A549 (cell line): ENCODE measurements at regions not wholly inside any gene's neighbourhood (a gene's known extent, or its start where the extent isn't known, plus 50 kb on each side); places are given as distances from the start of the nearest gene placed in this dataset.

Source experiments
- ATAC-seq, 2 experiments: fragments of 200-7000 bp in 1 of 2; fragments of >200 bp in 1 of 2; cut with Nextera tagmentation in 1 of 2; cut with Tn5 transposase in 1 of 2; 3 replicates each; pipeline versions ENCODE4 v1.8.0 to v1.9.1; 2018 to 2020; ENCODE audit warnings: mild to moderate bottlenecking in 1 of 2, moderate library complexity in 1 of 2
- CTCF ChIA-PET: fragments of 300-600 bp; sonication (Branson Sonifier 250); formaldehyde crosslinking; extraction: SDS; loops from one replicate; lab custom pipeline; 2021; ENCODE audit warnings: antibody characterized with exemption, inconsistent platforms; lab: Yijun Ruan, JAX
- POLR2A ChIA-PET: fragments of 350-600 bp; formaldehyde crosslinking; extraction: SDS; loops from one replicate; lab custom pipeline; 2021; ENCODE audit warnings: antibody characterized with exemption, inconsistent platforms; lab: Yijun Ruan, JAX
- DNase-seq, 2 experiments: peaks; one replicate each; pipeline versions ENCODE4 v3.0.0 to v3.0.0-alpha.2; 2011 to 2016; ENCODE audit warnings: low read depth in 1 of 2, low spot score in 1 of 2
- FAIRE-seq: peaks from 2 replicates; lab custom pipeline; 2011; peaks lifted over from hg19 to GRCh38; lab: Jason Lieb, UNC
- H3K27ac ChIP-seq, 2 experiments: fragments of >200 bp; sonication (Bioruptor Twin); formaldehyde crosslinking; 3 replicates each; pipeline ENCODE4 v1.5.1; 2016 to 2017
- H3K4me1 ChIP-seq: fragments of >200 bp; sonication (Bioruptor Twin); formaldehyde crosslinking; 3 replicates; pipeline ENCODE4 v1.6.1; 2016
- H3K4me2 ChIP-seq: fragments of >200 bp; sonication (Bioruptor Twin); formaldehyde crosslinking; 3 replicates; pipeline ENCODE4 v1.6.1; 2016
- H3K4me3 ChIP-seq: fragments of >200 bp; sonication (Bioruptor Twin); formaldehyde crosslinking; 3 replicates; pipeline ENCODE4 v1.5.1; 2016
- H3K9me3 ChIP-seq: fragments of >200 bp; sonication (Bioruptor Twin); formaldehyde crosslinking; 3 replicates; pipeline ENCODE4 v1.6.1; 2016
- CBX8 ChIP-seq: fragments of 200-600 bp; sonication (generic); IDR thresholded peaks from 2 replicates; pipeline ENCODE4 v1.6.1; 2016
- CEBPB ChIP-seq, 2 experiments: fragments of >200 bp in 1 of 2; sonication (Bioruptor Twin) in 1 of 2; formaldehyde crosslinking in 1 of 2; IDR thresholded peaks; 2 replicates each; pipeline ENCODE4 v1.6.1; 2012 to 2016
- CHD4 ChIP-seq: fragments of 200-600 bp; sonication (generic); IDR thresholded peaks from 2 replicates; pipeline ENCODE4 v1.6.1; 2016; ENCODE audit warnings: antibody characterized with exemption, mild to moderate bottlenecking, borderline replicate concordance
- EHF ChIP-seq: fragments of 250-450 bp; sonication (Bioruptor Pico); IDR thresholded peaks from 2 replicates; pipeline ENCODE4 v1.5.0; 2020; ENCODE audit warnings: mild to moderate bottlenecking
- ESRRA ChIP-seq: fragments of 150-350 bp; IDR thresholded peaks from 2 replicates; pipeline ENCODE4 v1.6.1; 2014; ENCODE audit warnings: mild to moderate bottlenecking, low read length, borderline replicate concordance
- FOSB ChIP-seq: fragments of 250-450 bp; sonication (Bioruptor Pico); IDR thresholded peaks from 2 replicates; pipeline ENCODE4 v1.5.0; 2020; ENCODE audit warnings: mild to moderate bottlenecking, moderate library complexity
- HDAC2 ChIP-seq: fragments of 200-600 bp; sonication (generic); IDR thresholded peaks from 2 replicates; pipeline ENCODE4 v1.6.1; 2016
- JUNB ChIP-seq: fragments of >200 bp; sonication (Bioruptor Twin); formaldehyde crosslinking; IDR thresholded peaks from 2 replicates; pipeline ENCODE4 v1.6.1; 2016
- KDM5A ChIP-seq: fragments of 200-600 bp; sonication (generic); IDR thresholded peaks from 2 replicates; pipeline ENCODE4 v1.6.1; 2016; ENCODE audit warnings: antibody characterized with exemption, mild to moderate bottlenecking
- MAFK ChIP-seq: fragments of 450-650 bp; IDR thresholded peaks from 2 replicates; pipeline ENCODE4 v1.6.1; 2014; ENCODE audit not compliant: partially characterized antibody
- RAD21 ChIP-seq, 2 experiments: fragments of >200 bp in 1 of 2; sonication (Bioruptor Twin) in 1 of 2; formaldehyde crosslinking in 1 of 2; IDR thresholded peaks in 1 of 2; conservative IDR thresholded peaks in 1 of 2; 2 replicates in 1 of 2; 3 replicates in 1 of 2; pipeline ENCODE4 v1.6.1; 2012 to 2018; ENCODE audit warnings: inconsistent platforms in 1 of 2
- RNF2 ChIP-seq: fragments of 200-600 bp; sonication (generic); IDR thresholded peaks from 2 replicates; pipeline ENCODE4 v1.6.1; 2016; ENCODE audit warnings: low read depth, mild to moderate bottlenecking, antibody characterized with exemption, moderate library complexity, borderline replicate concordance
- SREBF2 ChIP-seq: fragments of 450-650 bp; IDR thresholded peaks from 2 replicates; pipeline ENCODE4 v1.6.1; 2014; ENCODE audit warnings: mild to moderate bottlenecking, moderate library complexity
- TP53 ChIP-seq: fragments of 250-450 bp; sonication (Bioruptor Pico); IDR thresholded peaks from 2 replicates; pipeline ENCODE4 v1.5.0; 2021; ENCODE audit warnings: mild to moderate bottlenecking, moderate library complexity
- ZC3H11A ChIP-seq: fragments of 450-650 bp; IDR thresholded peaks from 2 replicates; pipeline ENCODE4 v1.6.1; 2014; ENCODE audit warnings: antibody characterized with exemption, mild to moderate bottlenecking
- ZNF302 ChIP-seq: fragments of 250-450 bp; sonication (Bioruptor Pico); IDR thresholded peaks from 2 replicates; pipeline ENCODE4 v1.9.0; 2021; ENCODE audit warnings: inconsistent platforms, mild to moderate bottlenecking, moderate library complexity
- ZSCAN20 ChIP-seq: fragments of 250-450 bp; sonication (Bioruptor Pico); IDR thresholded peaks from 2 replicates; pipeline ENCODE4 v1.8.0; 2022; ENCODE audit warnings: mild to moderate bottlenecking, moderate library complexity
- WGBS: methylation state at CpG from one replicate; pipeline ENCODE4 v1.1.6; 2017; ENCODE audit errors: missing lambda C conversion rate; 5-methylcytosine and 5-hydroxymethylcytosine counted together
- TF ChIP-seq, protein P1 (sequence below): fragments of 250-450 bp; sonication (Bioruptor Pico); IDR thresholded peaks from 2 replicates; pipeline ENCODE4 v1.5.0; 2020; ENCODE audit warnings: low read depth, mild to moderate bottlenecking, moderate library complexity
- TF ChIP-seq, protein P2 (sequence below): IDR thresholded peaks from 2 replicates; pipeline ENCODE4 v1.6.1; 2012; ENCODE audit warnings: low read depth, borderline replicate concordance
- TF ChIP-seq, protein P3 (sequence below): fragments of 450-650 bp; IDR thresholded peaks from 2 replicates; pipeline ENCODE4 v1.6.1; 2014; ENCODE audit warnings: antibody characterized with exemption
- TF ChIP-seq, protein P4 (sequence below): fragments of 250-450 bp; sonication (Bioruptor Pico); IDR thresholded peaks from 2 replicates; pipeline ENCODE4 v1.5.0; 2021; ENCODE audit warnings: mild to moderate bottlenecking, moderate library complexity, borderline replicate concordance

DNA sequence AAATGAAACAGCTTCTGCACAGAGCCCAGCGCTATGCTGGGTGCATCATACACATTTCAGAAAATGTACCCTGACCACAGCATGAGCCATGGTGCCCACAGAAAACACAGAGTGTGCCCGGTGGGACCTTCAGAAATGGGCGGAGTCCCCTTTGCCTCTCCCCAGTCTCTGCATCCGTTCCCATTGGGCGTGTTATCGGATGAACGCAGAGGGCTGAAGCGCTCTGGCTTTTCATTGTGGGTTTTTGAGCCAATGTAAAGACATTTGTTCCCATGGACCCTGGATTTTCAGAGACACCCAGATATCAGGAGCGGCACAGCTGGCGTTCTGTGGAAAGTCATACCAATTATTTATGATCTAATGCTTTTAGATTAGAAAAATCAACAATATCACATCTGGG is 99.8 kb downstream of the DACT2 start:
- FAIRE-seq: no peak
- CTCF ChIA-PET: no interaction called here
- POLR2A ChIA-PET: no interaction called here

DNA sequence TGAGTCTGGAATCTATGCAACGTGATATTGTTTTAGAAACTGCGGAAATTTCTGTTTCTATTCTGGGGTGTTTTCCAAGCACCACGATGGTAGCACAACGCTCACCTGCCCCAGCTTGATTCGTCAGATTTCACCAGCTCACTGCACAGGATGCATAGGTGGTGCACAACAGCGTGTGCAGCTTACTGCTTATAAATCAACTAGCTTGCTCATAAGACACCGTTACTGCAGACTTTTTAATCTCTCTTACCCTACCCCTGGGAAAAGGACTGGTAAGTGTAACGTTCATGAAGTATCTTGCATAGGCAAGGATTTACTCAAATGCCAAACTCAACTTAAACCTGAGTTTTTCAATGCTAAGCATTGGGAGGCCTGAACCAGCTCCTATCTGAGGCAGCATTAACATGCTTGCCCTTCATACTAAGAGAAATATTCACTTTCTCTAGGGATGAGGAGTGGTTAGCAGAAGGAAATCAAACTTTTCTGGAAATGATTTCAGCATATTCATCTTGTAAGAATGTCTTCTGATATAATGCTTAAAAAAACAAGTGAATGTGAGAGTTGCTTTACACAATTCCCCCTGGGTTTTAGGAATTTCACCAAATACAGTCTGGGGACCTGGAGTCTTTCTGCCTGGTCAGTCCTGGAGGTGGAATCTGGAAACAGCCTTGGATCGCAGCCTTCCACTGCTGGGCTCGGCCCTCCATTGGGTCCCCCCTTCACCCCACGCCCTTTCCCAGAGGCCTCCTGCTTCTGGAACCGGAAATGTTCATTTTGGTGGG is 100.6 kb downstream of the DACT2 start:
- TF ChIP-seq SREBF2 (no peak), ZNF302 (no peak), CHD4 (no peak)
- TF ChIP-seq, protein P1, sequence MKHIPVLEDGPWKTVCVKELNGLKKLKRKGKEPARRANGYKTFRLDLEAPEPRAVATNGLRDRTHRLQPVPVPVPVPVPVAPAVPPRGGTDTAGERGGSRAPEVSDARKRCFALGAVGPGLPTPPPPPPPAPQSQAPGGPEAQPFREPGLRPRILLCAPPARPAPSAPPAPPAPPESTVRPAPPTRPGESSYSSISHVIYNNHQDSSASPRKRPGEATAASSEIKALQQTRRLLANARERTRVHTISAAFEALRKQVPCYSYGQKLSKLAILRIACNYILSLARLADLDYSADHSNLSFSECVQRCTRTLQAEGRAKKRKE (CRISPR knock-in tag): no peak
- Histone ChIP-seq H3K9me3 (no peaks in the 10 kb centered on the region), H3K27ac (no peak overlapping the region), H3K4me1 (no peaks in the 10 kb centered on the region), H3K4me2 (no peak overlapping the region), H3K4me3 (no peak overlapping the region)
- 69% methylated on average over 12 of the region's 12 CpGs for WGBS
- ATAC-seq (no peak), FAIRE-seq (no peak), DNase-seq (no peak)
- ChIA-PET CTCF (interaction anchor here (1.0 to 1.3 kb wide), 2 partner anchors 16 to 152 kb away, joined by 3 read pairs; no protein-coding TSS in a partner anchor), POLR2A (no interaction called here)

More for the DNA sequence above, 99.8 kb downstream of the DACT2 start:
- no peaks in the 10 kb centered on the region for H3K4me1 ChIP-seq
- H3K4me2 ChIP-seq: no peak overlapping the region
- H3K9me3 ChIP-seq: no peaks in the 10 kb centered on the region
- no peak for TF ChIP-seq FOSB
- no peak for TF ChIP-seq JUNB
- TF ChIP-seq KDM5A: no peak
- TF ChIP-seq RNF2: no peak
- TF ChIP-seq RAD21 (conservative IDR thresholded peaks at IDR 0.05 in 1 of 2, IDR thresholded peaks at IDR 0.05 in 1 of 2): no peak
- no peak for TF ChIP-seq CBX8
- DNase-seq (no peak), ATAC-seq (no peak)
- no peak overlapping the region for H3K4me3 ChIP-seq
- WGBS: 97% methylated on average over 10 of the region's 10 CpGs
- no peak overlapping the region for H3K27ac ChIP-seq

DNA sequence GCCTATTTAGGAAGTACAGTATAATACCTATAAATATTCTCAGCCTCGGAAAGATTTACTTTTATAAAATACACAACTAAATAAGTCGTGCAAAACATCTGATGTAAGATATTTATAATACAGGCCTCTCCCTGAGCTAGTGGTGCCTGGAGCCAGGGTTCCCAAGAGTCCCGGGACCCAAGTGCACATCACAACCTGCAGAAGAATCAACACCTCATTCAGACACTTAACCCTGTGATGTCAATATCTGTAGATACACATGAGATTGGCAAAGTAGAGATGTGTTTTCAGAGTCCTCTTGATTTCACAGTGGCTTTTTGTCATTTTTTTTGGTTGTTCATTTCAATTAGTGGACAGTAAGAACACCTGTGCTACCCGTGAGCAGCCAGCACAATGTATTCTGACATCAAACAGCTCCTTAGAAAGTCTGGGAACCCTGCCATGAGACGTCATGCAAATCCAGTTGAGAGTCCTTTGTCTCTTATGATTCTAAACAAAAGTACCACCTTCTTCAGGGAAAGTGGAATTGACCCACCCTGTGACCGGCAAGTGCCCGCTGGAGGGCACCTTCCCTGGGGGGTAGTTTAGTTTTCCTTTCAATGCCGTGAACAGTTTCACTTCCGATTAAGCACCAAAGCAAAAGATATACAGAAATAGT is 101.6 kb downstream of the DACT2 start:
- H3K27ac ChIP-seq: no peak overlapping the region
- no peaks in the 10 kb centered on the region for H3K4me1 ChIP-seq
- ChIA-PET POLR2A (no interaction called here), CTCF (interaction anchor here (1.0 to 1.3 kb wide), 2 partner anchors 15 to 153 kb away, joined by 3 read pairs; no protein-coding TSS in a partner anchor)
- no peak for ATAC-seq
- FAIRE-seq: no peak
- no peak overlapping the region for H3K4me2 ChIP-seq
- no peak for DNase-seq
- WGBS: 70% methylated on average over 9 of the region's 9 CpGs
- H3K9me3 ChIP-seq: no peaks in the 10 kb centered on the region
- H3K4me3 ChIP-seq: no peak overlapping the region
- TF ChIP-seq ZSCAN20: no peak
- no peak for TF ChIP-seq CEBPB (IDR thresholded peaks at IDR 0.05)
- TF ChIP-seq, protein P2, sequence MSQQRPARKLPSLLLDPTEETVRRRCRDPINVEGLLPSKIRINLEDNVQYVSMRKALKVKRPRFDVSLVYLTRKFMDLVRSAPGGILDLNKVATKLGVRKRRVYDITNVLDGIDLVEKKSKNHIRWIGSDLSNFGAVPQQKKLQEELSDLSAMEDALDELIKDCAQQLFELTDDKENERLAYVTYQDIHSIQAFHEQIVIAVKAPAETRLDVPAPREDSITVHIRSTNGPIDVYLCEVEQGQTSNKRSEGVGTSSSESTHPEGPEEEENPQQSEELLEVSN: no peak
- TF ChIP-seq, protein P3, sequence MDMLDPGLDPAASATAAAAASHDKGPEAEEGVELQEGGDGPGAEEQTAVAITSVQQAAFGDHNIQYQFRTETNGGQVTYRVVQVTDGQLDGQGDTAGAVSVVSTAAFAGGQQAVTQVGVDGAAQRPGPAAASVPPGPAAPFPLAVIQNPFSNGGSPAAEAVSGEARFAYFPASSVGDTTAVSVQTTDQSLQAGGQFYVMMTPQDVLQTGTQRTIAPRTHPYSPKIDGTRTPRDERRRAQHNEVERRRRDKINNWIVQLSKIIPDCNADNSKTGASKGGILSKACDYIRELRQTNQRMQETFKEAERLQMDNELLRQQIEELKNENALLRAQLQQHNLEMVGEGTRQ: no peak
- no peak for TF ChIP-seq EHF (CRISPR knock-in tag)
- TF ChIP-seq MAFK: no peak
- TF ChIP-seq ZC3H11A: no peak
- TF ChIP-seq SREBF2: no peak
- TF ChIP-seq TP53 (CRISPR knock-in tag): no peak
- no peak for TF ChIP-seq ESRRA
- TF ChIP-seq, protein P4, sequence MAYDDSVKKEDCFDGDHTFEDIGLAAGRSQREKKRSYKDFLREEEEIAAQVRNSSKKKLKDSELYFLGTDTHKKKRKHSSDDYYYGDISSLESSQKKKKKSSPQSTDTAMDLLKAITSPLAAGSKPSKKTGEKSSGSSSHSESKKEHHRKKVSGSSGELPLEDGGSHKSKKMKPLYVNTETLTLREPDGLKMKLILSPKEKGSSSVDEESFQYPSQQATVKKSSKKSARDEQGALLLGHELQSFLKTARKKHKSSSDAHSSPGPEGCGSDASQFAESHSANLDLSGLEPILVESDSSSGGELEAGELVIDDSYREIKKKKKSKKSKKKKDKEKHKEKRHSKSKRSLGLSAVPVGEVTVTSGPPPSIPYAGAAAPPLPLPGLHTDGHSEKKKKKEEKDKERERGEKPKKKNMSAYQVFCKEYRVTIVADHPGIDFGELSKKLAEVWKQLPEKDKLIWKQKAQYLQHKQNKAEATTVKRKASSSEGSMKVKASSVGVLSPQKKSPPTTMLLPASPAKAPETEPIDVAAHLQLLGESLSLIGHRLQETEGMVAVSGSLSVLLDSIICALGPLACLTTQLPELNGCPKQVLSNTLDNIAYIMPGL (CRISPR knock-in tag): no peak
- no peak for TF ChIP-seq HDAC2
- TF ChIP-seq, all 56 proteins: peak for 0
